ENCODE measurements at regions not wholly inside any gene's neighbourhood (a gene's known extent, or its start where the extent isn't known, plus 50 kb on each side); places are given as distances from the start of the nearest gene placed in this dataset.
A peak's percentile ranks its signal among the peaks of the same experiment; 100 is the strongest.

DNA sequence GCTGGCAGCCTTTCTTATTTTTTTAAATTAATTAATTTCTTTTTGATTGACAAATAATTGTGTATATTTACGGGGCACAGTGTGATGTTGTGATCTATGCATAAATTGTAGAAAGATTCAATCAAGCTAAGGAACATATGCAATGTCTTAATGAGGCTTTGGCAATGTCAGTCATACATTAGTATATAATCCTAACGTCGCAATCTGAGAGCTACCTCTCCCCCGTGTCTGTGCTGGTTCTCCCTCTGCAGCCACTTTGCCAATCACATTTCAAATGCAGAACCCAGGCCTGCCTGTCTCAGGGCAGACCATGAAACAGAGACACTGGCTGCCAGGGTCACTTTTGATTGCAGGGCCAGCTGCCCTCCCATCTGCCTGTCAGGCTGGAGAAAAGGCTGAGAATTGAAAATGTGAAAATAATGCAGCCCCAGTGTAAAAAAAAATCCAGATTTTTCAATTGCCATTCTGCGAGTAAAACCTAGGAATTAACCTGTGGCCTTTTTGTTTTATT, 56.3 kb downstream of the SLC24A2 start:
- no peak for DNase-seq (ENCODE audit: low read depth in 2 of 2)
- H3K4me3 ChIP-seq (replicated peaks in 1 of 2; ENCODE audit: low read depth in 2 of 2, low read length in 2 of 2) = no peak overlapping the region
- TF ChIP-seq, protein P1, sequence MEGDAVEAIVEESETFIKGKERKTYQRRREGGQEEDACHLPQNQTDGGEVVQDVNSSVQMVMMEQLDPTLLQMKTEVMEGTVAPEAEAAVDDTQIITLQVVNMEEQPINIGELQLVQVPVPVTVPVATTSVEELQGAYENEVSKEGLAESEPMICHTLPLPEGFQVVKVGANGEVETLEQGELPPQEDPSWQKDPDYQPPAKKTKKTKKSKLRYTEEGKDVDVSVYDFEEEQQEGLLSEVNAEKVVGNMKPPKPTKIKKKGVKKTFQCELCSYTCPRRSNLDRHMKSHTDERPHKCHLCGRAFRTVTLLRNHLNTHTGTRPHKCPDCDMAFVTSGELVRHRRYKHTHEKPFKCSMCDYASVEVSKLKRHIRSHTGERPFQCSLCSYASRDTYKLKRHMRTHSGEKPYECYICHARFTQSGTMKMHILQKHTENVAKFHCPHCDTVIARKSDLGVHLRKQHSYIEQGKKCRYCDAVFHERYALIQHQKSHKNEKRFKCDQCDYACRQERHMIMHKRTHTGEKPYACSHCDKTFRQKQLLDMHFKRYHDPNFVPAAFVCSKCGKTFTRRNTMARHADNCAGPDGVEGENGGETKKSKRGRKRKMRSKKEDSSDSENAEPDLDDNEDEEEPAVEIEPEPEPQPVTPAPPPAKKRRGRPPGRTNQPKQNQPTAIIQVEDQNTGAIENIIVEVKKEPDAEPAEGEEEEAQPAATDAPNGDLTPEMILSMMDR (IDR thresholded peaks at IDR 0.05; ENCODE audit: low read depth, low read length) = no peak

DNA sequence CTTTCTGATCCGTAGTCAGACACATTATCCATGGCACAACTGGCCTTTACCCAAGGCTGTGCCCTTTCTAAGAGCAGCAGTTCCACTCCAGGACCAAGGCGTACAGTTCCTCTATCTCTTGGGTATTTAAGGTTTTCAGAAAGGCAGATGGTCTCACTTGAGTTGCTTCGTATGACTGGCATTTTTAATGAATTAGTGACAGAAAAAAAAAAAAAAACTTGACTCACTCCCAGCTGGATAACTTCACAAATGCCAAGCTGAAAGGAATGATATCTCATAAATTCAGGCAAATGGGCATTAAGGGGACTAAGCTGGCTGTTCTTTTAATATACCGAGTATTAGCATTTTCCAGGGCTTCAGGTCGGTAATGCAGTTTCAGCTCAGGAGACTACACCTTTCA, 60.7 kb downstream of the SLC24A2 start:
- no peak overlapping the region for H3K4me3 ChIP-seq (replicated peaks in 1 of 2; ENCODE audit: low read depth in 2 of 2, low read length in 2 of 2)
- TF ChIP-seq, protein P1 (IDR thresholded peaks at IDR 0.05; ENCODE audit: low read depth, low read length) = no peak
- DNase-seq (ENCODE audit: low read depth in 2 of 2) = no peak

GRCh38 chr9:19725970-19726369, 62.9 kb downstream of the SLC24A2 start:
- DNase-seq (ENCODE audit: low read depth in 2 of 2) = no peak
- TF ChIP-seq, protein P1 (IDR thresholded peaks at IDR 0.05; ENCODE audit: low read depth, low read length) = no peak
- H3K4me3 ChIP-seq (replicated peaks in 1 of 2; ENCODE audit: low read depth in 2 of 2, low read length in 2 of 2) = no peak overlapping the region

DNA sequence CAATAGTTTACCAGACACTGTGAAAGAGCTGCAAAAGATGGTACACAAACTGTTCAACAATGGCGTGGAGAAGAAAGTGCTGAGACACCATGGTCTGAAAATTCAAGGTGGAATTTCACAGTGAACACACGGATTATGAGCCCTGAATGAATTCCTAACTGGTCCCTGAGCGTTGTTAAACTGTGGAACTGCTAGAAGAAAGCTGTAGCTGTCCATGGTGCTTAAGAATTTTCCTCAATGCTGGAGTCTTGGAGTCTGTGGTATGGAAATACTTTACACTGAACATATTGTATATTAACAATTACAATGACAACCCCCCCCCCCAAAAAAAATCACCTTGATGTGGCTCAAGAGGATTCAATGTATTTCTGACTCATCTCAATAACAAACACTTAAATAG, 68.5 kb downstream of the SLC24A2 start:
- DNase-seq (ENCODE audit: low read depth in 2 of 2) = peak; percentile 52 to 56
- TF ChIP-seq, protein P1 (IDR thresholded peaks at IDR 0.05; ENCODE audit: low read depth, low read length) = no peak

DNA sequence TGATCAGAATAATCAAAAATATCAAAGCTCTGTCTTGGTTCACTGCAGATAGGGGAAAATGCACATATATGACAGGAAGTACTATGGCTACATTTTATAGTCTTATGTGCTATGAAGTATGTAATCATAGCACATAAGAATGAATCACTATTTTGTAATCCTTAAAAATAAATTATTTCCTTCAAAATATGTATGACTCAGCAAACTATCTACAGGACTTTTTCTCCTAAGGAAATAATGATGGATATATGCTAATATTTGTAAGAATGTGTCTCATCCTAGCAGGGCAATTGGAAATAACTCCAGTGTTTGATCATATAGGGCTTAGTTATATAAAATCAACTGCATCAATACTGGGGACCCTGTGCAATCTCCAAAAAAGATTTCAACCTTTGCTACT, 85.1 kb downstream of the SLC24A2 start:
- DNase-seq (ENCODE audit: low read depth in 2 of 2) = no peak
- TF ChIP-seq, protein P1 (IDR thresholded peaks at IDR 0.05; ENCODE audit: low read depth, low read length) = no peak
- H3K4me3 ChIP-seq (replicated peaks in 1 of 2; ENCODE audit: low read depth in 2 of 2, low read length in 2 of 2) = no peak overlapping the region

More for the DNA sequence above, 68.5 kb downstream of the SLC24A2 start:
- H3K4me3 ChIP-seq (replicated peaks in 1 of 2; ENCODE audit: low read depth in 2 of 2, low read length in 2 of 2) = no peak overlapping the region

DNA sequence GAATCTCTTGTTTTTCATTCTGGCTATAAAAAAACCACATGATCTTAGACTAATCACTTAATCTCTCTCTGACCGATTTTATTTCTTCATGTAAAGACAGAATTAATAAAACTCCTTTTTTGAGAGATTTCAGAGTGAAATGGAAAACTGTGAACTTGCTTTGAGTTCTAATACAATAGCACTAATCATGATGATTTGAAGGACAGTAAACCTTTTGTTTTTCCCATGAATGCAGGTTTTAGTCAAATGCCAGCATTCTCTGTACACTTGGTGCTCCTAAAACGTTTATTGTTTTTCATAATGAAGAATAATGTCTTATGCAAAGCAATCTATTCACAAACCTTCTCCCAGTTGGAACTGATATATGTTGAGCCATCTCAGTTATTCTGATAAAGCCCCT, 86.8 kb downstream of the SLC24A2 start:
- H3K4me3 ChIP-seq (replicated peaks in 1 of 2; ENCODE audit: low read depth in 2 of 2, low read length in 2 of 2) = no peak overlapping the region
- no peak for DNase-seq (ENCODE audit: low read depth in 2 of 2)
- TF ChIP-seq, protein P1 (IDR thresholded peaks at IDR 0.05; ENCODE audit: low read depth, low read length) = no peak

DNA sequence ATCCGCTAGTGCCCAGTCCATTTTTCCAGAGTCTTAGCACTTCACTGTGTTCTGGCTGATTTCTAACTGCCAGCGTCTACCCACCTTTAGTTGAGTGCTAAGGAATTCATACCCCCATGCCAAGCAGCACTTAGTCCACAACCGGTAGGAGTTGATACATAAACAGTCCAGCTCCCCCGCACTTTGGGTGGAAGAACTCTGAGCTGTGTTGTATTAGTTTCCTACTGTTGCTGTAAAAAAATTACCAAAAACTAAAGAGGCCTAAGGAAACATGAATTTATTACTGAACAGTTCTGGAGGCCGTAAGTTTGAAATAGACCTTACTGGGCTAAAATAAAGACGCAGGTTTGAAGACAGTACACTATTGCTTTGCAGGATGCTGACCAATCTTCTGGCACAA, 87.6 kb downstream of the SLC24A2 start:
- H3K4me3 ChIP-seq (replicated peaks in 1 of 2; ENCODE audit: low read depth in 2 of 2, low read length in 2 of 2) = no peak overlapping the region
- TF ChIP-seq, protein P1 (IDR thresholded peaks at IDR 0.05; ENCODE audit: low read depth, low read length) = no peak
- DNase-seq (ENCODE audit: low read depth in 2 of 2) = no peak

Measured in cardiac fibroblast (primary cell).